Type B pancreatic cell (in vitro differentiated cells): ENCODE measurements at regions not wholly inside any gene's neighbourhood (a gene's known extent, or its start where the extent isn't known, plus 50 kb on each side); places are given as distances from the start of the nearest gene placed in this dataset.
"Not testable (repeated sequence)": the region's sequence is repeated elsewhere in the genome, so short reads cannot be mapped to it uniquely, and the experiment has no call there.

ENCODE experiments used
- DNase-seq: peaks from one replicate; pipeline ENCODE4 v3.0.0; 2021; ENCODE audit warnings: mixed read lengths; ENCODE audit not compliant: unreplicated experiment; ENCODE audit errors: extremely low spot score
- H3K27ac Mint-ChIP-seq: 2 replicates; pipeline ENCODE4 v1.8.0; 2021; ENCODE audit warnings: mild to moderate bottlenecking, mixed read lengths
- H3K27me3 Mint-ChIP-seq: 2 replicates; pipeline ENCODE4 v1.8.0; 2021; ENCODE audit warnings: mixed read lengths
- H3K36me3 Mint-ChIP-seq: 2 replicates; pipeline ENCODE4 v1.8.0; 2021; ENCODE audit warnings: mixed read lengths
- H3K4me1 Mint-ChIP-seq: one replicate; pipeline ENCODE4 v1.8.0; 2021; ENCODE audit warnings: mixed read lengths; ENCODE audit not compliant: unreplicated experiment
- H3K4me3 Mint-ChIP-seq: 2 replicates; pipeline ENCODE4 v1.8.0; 2021; ENCODE audit warnings: mild to moderate bottlenecking, mixed read lengths
- H3K9me3 Mint-ChIP-seq: 2 replicates; pipeline ENCODE4 v1.8.0; 2021; ENCODE audit warnings: mixed read lengths
- CTCF ChIP-seq: fragments of 200-600 bp; sonication (generic); conservative IDR thresholded peaks from 2 replicates; pipeline ENCODE4 v1.5.0; 2021; ENCODE audit warnings: antibody characterized with exemption, mild to moderate bottlenecking

- Mint-ChIP-seq H3K9me3 (peaks cover 6% of the 10 kb centered on the region), H3K27ac (no peak overlapping the region)
- DNase-seq: no peak
Measured at GRCh38 chr10:44281089-44281613, 103.7 kb downstream of the CXCL12 start.

GRCh38 chr10:44280226-44281014, 104.5 kb downstream of the CXCL12 start:
- Mint-ChIP-seq H3K4me3 (no peak overlapping the region), H3K27me3 (peaks cover 4% of the 10 kb centered on the region), H3K9me3 (peaks cover 6% of the 10 kb centered on the region), H3K4me1 (peaks cover 11% of the 10 kb centered on the region), H3K27ac (no peak overlapping the region), H3K36me3 (no peaks in the 10 kb centered on the region)
- no peak for TF ChIP-seq CTCF
- no peak for DNase-seq

More at GRCh38 chr10:44281089-44281613, 103.7 kb downstream of the CXCL12 start:
- Mint-ChIP-seq H3K36me3 (no peaks in the 10 kb centered on the region), H3K4me3 (no peak overlapping the region), H3K4me1 (peaks cover 11% of the 10 kb centered on the region), H3K27me3 (peaks cover 7% of the 10 kb centered on the region)
- no peak for TF ChIP-seq CTCF

GRCh38 chr10:44279426-44280126, 105.3 kb downstream of the CXCL12 start:
- H3K27me3 Mint-ChIP-seq: peaks cover 2% of the 10 kb centered on the region
- peaks cover 11% of the 10 kb centered on the region for H3K4me1 Mint-ChIP-seq
- peaks cover 6% of the 10 kb centered on the region for H3K9me3 Mint-ChIP-seq
- no peak overlapping the region for H3K4me3 Mint-ChIP-seq
- TF ChIP-seq CTCF: no peak
- H3K27ac Mint-ChIP-seq: no peak overlapping the region
- no peaks in the 10 kb centered on the region for H3K36me3 Mint-ChIP-seq
- no peak for DNase-seq

- H3K27ac Mint-ChIP-seq: no peak overlapping the region
- TF ChIP-seq CTCF: no peak
- H3K9me3 Mint-ChIP-seq: peaks cover 6% of the 10 kb centered on the region
- DNase-seq: no peak
- H3K27me3 Mint-ChIP-seq: no peaks in the 10 kb centered on the region
- H3K36me3 Mint-ChIP-seq: no peaks in the 10 kb centered on the region
- no peak overlapping the region for H3K4me3 Mint-ChIP-seq
- H3K4me1 Mint-ChIP-seq: peaks cover 11% of the 10 kb centered on the region
Measured at GRCh38 chr10:44278837-44279324, 106.0 kb downstream of the CXCL12 start.

GRCh38 chr10:44268435-44268948, 116.4 kb downstream of the CXCL12 start:
- H3K9me3 Mint-ChIP-seq, H3K4me1 Mint-ChIP-seq, H3K27me3 Mint-ChIP-seq, H3K4me3 Mint-ChIP-seq, H3K27ac Mint-ChIP-seq, DNase-seq, H3K36me3 Mint-ChIP-seq: not testable (repeated sequence)

GRCh38 chr10:44267007-44267406, 117.9 kb downstream of the CXCL12 start:
- H3K27ac Mint-ChIP-seq: no peak overlapping the region
- no peak overlapping the region for H3K4me3 Mint-ChIP-seq
- no peaks in the 10 kb centered on the region for H3K27me3 Mint-ChIP-seq
- peaks cover 8% of the 10 kb centered on the region for H3K4me1 Mint-ChIP-seq
- peaks cover 5% of the 10 kb centered on the region for H3K36me3 Mint-ChIP-seq
- TF ChIP-seq CTCF: no peak
- DNase-seq: no peak
- H3K9me3 Mint-ChIP-seq: peaks cover 4% of the 10 kb centered on the region
